ENCODE measurements at regions not wholly inside any gene's neighbourhood (a gene's known extent, or its start where the extent isn't known, plus 50 kb on each side); places are given as distances from the start of the nearest gene placed in this dataset.

DNA sequence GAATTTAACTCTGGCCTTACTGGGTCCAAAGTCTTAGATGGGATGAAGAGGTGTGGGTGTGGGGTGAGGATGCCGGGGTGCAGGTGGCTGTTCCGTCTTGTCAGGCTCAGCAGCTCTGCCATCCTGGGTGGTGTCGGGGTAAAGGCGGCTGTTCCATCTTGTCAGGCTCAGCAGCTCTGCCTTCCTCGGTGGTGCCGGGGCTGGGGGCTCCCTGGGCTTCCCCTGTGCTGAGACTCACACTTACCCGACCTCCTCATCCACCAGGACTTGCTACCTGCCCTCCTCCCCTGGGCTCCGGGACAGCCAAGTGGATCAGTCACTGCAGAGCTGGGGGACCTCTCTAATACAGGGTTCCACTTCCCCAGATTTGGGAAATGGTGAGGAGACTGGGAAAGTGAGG, 244.3 kb upstream of the SHH start:
- H3K56ac ChIP-seq (ENCODE audit: extremely low read depth, insufficient read depth, low read length) = no peak overlapping the region
- CTCF ChIA-PET = no interaction called here
- intact Hi-C loops (cut with micrococcal nuclease) (no loop called here), in situ Hi-C loops (cut with MboI; ENCODE audit: low sequenced_read_pairs) (no loop called here), dilution Hi-C loops (cut with HindIII; ENCODE audit: low sequenced_read_pairs, unreplicated experiment) (no loop called here)
- H3K36me3 ChIP-seq (ENCODE audit: control insufficient read depth, insufficient read depth, low read length) = no peaks in the 10 kb centered on the region
- H3K18ac ChIP-seq (ENCODE audit: low read depth, low read length) = no peak overlapping the region
- H2BK15ac ChIP-seq (ENCODE audit: low read depth, low read length) = no peak overlapping the region
- no peak overlapping the region for H3K4me3 ChIP-seq (ENCODE audit: insufficient read depth, low read depth, low read length)
- no peak overlapping the region for H3K23ac ChIP-seq (ENCODE audit: low read depth, low read length)
- no peak overlapping the region for H4K91ac ChIP-seq (ENCODE audit: insufficient read depth, low read depth, low read length)
- no peak overlapping the region for H3K9ac ChIP-seq (ENCODE audit: low read depth, low read length)
- no peak overlapping the region for H2AK9ac ChIP-seq (replicated peaks; ENCODE audit: low read depth, low read length, poor library complexity)
- POLR2A ChIA-PET (ENCODE audit: unreplicated experiment) = no interaction called here
- H3K14ac ChIP-seq (replicated peaks; ENCODE audit: low read depth, low read length) = no peak overlapping the region
- H3K79me1 ChIP-seq (ENCODE audit: low read depth in 1 of 2, low read length in 2 of 2) = no peaks in the 10 kb centered on the region
- TF ChIP-seq MAZ (IDR thresholded peaks at IDR 0.05; ENCODE audit: borderline replicate concordance, low read depth, low read length) (no peak), NFE2L2 (IDR thresholded peaks at IDR 0.05; ENCODE audit: low read depth, low read length) (no peak), RFX5 (IDR thresholded peaks at IDR 0.05; ENCODE audit: low read depth, low read length) (no peak), RCOR1 (IDR thresholded peaks at IDR 0.05; ENCODE audit: insufficient replicate concordance, low read length) (no peak)
- TF ChIP-seq, protein P1, sequence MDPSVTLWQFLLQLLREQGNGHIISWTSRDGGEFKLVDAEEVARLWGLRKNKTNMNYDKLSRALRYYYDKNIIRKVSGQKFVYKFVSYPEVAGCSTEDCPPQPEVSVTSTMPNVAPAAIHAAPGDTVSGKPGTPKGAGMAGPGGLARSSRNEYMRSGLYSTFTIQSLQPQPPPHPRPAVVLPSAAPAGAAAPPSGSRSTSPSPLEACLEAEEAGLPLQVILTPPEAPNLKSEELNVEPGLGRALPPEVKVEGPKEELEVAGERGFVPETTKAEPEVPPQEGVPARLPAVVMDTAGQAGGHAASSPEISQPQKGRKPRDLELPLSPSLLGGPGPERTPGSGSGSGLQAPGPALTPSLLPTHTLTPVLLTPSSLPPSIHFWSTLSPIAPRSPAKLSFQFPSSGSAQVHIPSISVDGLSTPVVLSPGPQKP (IDR thresholded peaks at IDR 0.05; ENCODE audit: borderline replicate concordance, low read depth, low read length) = no peak
- TF ChIP-seq, protein P2, sequence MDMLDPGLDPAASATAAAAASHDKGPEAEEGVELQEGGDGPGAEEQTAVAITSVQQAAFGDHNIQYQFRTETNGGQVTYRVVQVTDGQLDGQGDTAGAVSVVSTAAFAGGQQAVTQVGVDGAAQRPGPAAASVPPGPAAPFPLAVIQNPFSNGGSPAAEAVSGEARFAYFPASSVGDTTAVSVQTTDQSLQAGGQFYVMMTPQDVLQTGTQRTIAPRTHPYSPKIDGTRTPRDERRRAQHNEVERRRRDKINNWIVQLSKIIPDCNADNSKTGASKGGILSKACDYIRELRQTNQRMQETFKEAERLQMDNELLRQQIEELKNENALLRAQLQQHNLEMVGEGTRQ (IDR thresholded peaks at IDR 0.05; ENCODE audit: low read depth, low read length) = no peak
- H2BK5ac ChIP-seq (ENCODE audit: low read depth, low read length, poor library complexity, severe bottlenecking) = no peak overlapping the region
- H3K4ac ChIP-seq (ENCODE audit: low read depth, low read length) = no peak overlapping the region
- no peaks in the 10 kb centered on the region for H3K27me3 ChIP-seq (ENCODE audit: control insufficient read depth, insufficient read depth, low read length)
- no peak overlapping the region for H2AFZ ChIP-seq (replicated peaks; ENCODE audit: low read length, poor library complexity)
- no peak overlapping the region for H4K5ac ChIP-seq (ENCODE audit: low read depth, low read length)
- H4K8ac ChIP-seq (ENCODE audit: low read depth in 2 of 2, low read length in 2 of 2) = no peak overlapping the region
- no peaks in the 10 kb centered on the region for H3K9me1 ChIP-seq (ENCODE audit: insufficient read depth, low read length)
- H3K4me2 ChIP-seq (ENCODE audit: low read depth, low read length) = no peak overlapping the region
- no peak overlapping the region for H2BK20ac ChIP-seq (ENCODE audit: low read depth, low read length)
- WGBS, 2 experiments (ENCODE audit: extremely low coverage in 2 of 2, insufficient read length in 1 of 2) = no CpG with 5 or more reads among the region's 8 CpGs
- DNase-seq (no peak), ATAC-seq (ENCODE audit: low read depth) (no peak)
- no peak overlapping the region for H2BK120ac ChIP-seq (ENCODE audit: low read depth, low read length)
- peaks cover 45% of the 10 kb centered on the region for H3K9me3 ChIP-seq (ENCODE audit: control insufficient read depth, insufficient read depth, low read length)
- no TSS peak for BruUV-seq (replicated peaks)
- H3K4me1 ChIP-seq (ENCODE audit: control insufficient read depth, insufficient read depth, low read length) = no peaks in the 10 kb centered on the region
- H4K20me1 ChIP-seq (ENCODE audit: insufficient read depth, low read length) = no peaks in the 10 kb centered on the region
- H2AK5ac ChIP-seq (ENCODE audit: low read depth, low read length) = no peak overlapping the region
- H3K27ac ChIP-seq (ENCODE audit: insufficient read depth, low read length) = no peak overlapping the region
